Mesothelial cell of epicardium (in vitro differentiated cells): ENCODE measurements at regions not wholly inside any gene's neighbourhood (a gene's known extent, or its start where the extent isn't known, plus 50 kb on each side); places are given as distances from the start of the nearest gene placed in this dataset.

Experiments used
- DNase-seq, 2 experiments: peaks; one replicate each; pipeline ENCODE4 v3.0.0; 2021; ENCODE audit warnings: low spot score in 2 of 2; ENCODE audit not compliant: unreplicated experiment in 2 of 2
- H3K27ac Mint-ChIP-seq: 2 replicates; pipeline ENCODE4 v1.8.0; 2021; ENCODE audit warnings: mixed read lengths
- H3K27me3 Mint-ChIP-seq: 2 replicates; pipeline ENCODE4 v1.8.0; 2021; ENCODE audit warnings: low read depth, mixed read lengths
- H3K36me3 Mint-ChIP-seq: 2 replicates; pipeline ENCODE4 v1.8.0; 2021; ENCODE audit warnings: mixed read lengths
- H3K4me1 Mint-ChIP-seq: 2 replicates; pipeline ENCODE4 v1.8.0; 2021; ENCODE audit warnings: mixed read lengths
- H3K4me3 Mint-ChIP-seq: 2 replicates; pipeline ENCODE4 v1.8.0; 2021; ENCODE audit warnings: mild to moderate bottlenecking, moderate library complexity, mixed read lengths
- H3K9me3 Mint-ChIP-seq: 2 replicates; pipeline ENCODE4 v1.8.0; 2021; ENCODE audit warnings: mixed read lengths
- TF ChIP-seq, protein P1 (sequence below): fragments of 200-600 bp; sonication (generic); IDR thresholded peaks from one replicate; pipeline ENCODE4 v1.5.0; 2021; ENCODE audit warnings: antibody characterized with exemption; ENCODE audit not compliant: unreplicated experiment

DNA sequence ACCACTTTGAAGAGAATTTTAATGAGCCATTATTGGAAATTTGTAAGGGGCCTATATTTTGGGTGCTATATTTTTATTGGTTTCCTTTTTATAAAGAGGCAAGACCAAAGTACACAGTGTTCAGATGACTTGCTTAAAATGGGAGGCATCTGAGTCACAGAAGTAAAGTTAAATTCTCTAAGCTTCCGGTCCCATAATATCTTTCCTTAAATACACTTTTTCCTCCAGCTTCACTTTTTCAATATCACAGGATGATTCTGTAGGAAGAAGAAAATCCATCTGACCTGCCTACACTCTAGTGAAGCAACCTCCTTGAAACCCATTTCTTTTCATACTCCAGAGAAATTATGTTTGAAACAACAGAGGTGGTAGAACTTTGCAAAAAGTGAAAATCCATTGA is 274.0 kb downstream of the PIK3R1 start:
- TF ChIP-seq, protein P1, sequence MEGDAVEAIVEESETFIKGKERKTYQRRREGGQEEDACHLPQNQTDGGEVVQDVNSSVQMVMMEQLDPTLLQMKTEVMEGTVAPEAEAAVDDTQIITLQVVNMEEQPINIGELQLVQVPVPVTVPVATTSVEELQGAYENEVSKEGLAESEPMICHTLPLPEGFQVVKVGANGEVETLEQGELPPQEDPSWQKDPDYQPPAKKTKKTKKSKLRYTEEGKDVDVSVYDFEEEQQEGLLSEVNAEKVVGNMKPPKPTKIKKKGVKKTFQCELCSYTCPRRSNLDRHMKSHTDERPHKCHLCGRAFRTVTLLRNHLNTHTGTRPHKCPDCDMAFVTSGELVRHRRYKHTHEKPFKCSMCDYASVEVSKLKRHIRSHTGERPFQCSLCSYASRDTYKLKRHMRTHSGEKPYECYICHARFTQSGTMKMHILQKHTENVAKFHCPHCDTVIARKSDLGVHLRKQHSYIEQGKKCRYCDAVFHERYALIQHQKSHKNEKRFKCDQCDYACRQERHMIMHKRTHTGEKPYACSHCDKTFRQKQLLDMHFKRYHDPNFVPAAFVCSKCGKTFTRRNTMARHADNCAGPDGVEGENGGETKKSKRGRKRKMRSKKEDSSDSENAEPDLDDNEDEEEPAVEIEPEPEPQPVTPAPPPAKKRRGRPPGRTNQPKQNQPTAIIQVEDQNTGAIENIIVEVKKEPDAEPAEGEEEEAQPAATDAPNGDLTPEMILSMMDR: no peak
- Mint-ChIP-seq H3K4me3 (no peak overlapping the region), H3K27ac (no peak overlapping the region), H3K9me3 (peaks cover 18% of the 10 kb centered on the region), H3K27me3 (no peaks in the 10 kb centered on the region), H3K36me3 (peaks cover 4% of the 10 kb centered on the region), H3K4me1 (peaks cover 12% of the 10 kb centered on the region)
- DNase-seq: no peak

DNA sequence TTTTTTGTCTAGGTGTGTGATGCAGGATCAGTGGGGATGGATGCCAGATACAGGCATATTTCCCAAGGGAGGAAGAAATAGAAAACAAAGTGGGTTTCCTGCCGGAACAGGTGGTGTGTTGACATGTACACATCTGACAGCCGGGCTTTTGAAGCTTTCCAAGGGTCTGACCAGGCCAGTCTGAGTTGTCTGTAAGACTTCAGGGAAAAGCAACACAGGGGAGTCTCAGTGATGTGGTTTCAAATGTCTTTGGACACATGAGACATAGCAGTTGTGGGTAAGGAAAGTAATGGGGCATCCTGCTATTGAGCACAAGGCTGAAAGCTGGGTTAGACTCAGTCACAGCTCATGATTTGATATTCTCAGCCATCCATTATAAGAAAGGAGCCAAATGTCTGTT is 274.9 kb downstream of the PIK3R1 start:
- H3K27me3 Mint-ChIP-seq: no peaks in the 10 kb centered on the region
- TF ChIP-seq, protein P1: no peak
- H3K9me3 Mint-ChIP-seq: peaks cover 18% of the 10 kb centered on the region
- peaks cover 12% of the 10 kb centered on the region for H3K4me1 Mint-ChIP-seq
- no peak for DNase-seq
- H3K27ac Mint-ChIP-seq: no peak overlapping the region
- no peak overlapping the region for H3K4me3 Mint-ChIP-seq
- H3K36me3 Mint-ChIP-seq: peaks cover 4% of the 10 kb centered on the region

DNA sequence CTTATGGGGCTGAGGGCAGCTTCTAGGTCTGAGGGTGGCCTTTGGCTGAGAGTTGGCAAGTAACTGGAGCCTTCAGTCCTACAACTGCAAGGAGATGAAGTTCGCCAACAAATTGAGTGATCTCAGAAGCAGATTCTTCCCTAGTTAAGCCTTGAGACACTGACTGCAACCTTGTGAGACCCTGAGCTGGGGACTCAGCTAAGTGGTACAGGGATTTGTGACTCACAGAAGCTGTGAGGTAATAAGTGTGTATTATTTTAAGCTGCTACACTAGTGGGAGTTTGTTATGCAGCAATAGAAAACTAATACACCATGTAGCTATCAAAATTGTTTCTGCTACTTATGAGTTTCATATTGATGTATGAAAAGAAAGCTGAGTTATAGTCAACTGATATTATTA is 279.2 kb downstream of the PIK3R1 start:
- Mint-ChIP-seq H3K36me3 (peaks cover 19% of the 10 kb centered on the region), H3K27ac (no peak overlapping the region), H3K27me3 (no peaks in the 10 kb centered on the region), H3K4me3 (no peak overlapping the region), H3K4me1 (peaks cover 12% of the 10 kb centered on the region), H3K9me3 (peaks cover 32% of the 10 kb centered on the region)
- DNase-seq: no peak
- TF ChIP-seq, protein P1: no peak

DNA sequence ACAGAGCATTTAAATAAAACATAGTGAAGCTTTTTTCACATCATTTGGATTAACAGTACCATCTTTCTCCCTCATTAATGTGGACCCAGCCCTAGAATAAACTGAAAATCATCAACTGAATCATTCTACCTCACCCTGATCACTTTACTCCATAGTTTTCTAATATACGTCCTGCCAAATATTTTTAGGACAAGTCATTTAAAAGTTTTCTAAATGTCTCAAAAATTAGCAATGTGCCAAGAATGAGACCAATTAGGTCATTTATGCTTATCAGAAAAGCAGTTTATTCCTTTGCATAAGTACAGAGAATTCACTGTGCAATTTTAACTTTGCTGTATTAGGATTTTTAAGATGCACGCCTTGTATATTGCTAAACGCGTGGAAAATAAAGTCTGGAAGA is 284.4 kb downstream of the PIK3R1 start:
- Mint-ChIP-seq H3K27ac (no peak overlapping the region), H3K9me3 (peaks cover 44% of the 10 kb centered on the region), H3K27me3 (no peaks in the 10 kb centered on the region), H3K4me3 (no peak overlapping the region), H3K4me1 (peaks cover 21% of the 10 kb centered on the region), H3K36me3 (peaks cover 22% of the 10 kb centered on the region)
- TF ChIP-seq, protein P1: no peak
- no peak for DNase-seq

DNA sequence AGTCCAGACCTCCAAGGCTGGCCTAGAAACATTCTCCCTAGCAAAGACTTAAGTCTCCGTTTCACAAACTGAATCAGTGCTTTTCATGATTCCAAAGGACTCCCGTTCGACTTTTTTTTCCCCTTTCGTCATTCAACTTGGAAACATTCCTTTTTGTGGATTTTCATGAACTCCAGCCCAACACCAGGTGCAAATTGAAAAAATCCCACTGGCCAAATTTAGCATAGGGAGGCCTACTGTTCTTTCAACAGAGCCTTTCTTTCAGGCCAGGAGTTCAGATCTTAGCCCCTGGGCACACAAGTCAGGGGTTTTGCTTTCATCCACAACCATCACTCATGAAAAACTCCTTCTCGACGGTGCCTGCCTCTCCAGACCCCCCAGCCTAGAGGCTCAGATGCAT is 285.3 kb downstream of the PIK3R1 start:
- Mint-ChIP-seq H3K4me3 (no peak overlapping the region), H3K9me3 (peaks cover 41% of the 10 kb centered on the region), H3K27ac (no peak overlapping the region), H3K36me3 (peaks cover 22% of the 10 kb centered on the region), H3K4me1 (peaks cover 27% of the 10 kb centered on the region), H3K27me3 (no peaks in the 10 kb centered on the region)
- no peak for DNase-seq
- TF ChIP-seq, protein P1: no peak

DNA sequence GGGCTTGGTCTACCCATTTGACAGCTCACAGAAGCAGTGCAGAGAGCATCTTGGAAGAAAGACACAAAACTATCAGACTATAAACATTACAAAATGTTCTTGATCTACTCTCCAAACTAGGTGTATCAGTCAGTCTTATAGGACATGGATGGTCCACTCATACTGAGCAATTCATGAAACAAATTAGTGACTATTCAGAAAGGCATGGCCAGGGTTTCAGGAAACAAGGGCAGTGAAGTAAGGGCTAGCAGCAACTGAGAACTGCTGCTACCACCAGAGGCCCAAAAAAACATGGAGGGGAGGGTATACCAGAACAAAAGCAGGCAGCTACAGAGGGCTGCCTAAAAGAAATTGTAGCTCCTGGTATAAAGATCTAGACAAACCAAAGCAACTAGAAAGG is 287.0 kb downstream of the PIK3R1 start:
- TF ChIP-seq, protein P1: no peak
- Mint-ChIP-seq H3K9me3 (peaks cover 24% of the 10 kb centered on the region), H3K27me3 (no peaks in the 10 kb centered on the region), H3K27ac (no peak overlapping the region), H3K4me1 (peaks cover 40% of the 10 kb centered on the region), H3K4me3 (no peak overlapping the region), H3K36me3 (peaks cover 13% of the 10 kb centered on the region)
- no peak for DNase-seq
